CD4-positive, alpha-beta T cell (primary cell): ENCODE measurements at regions not wholly inside any gene's neighbourhood (a gene's known extent, or its start where the extent isn't known, plus 50 kb on each side); places are given as distances from the start of the nearest gene placed in this dataset.

ENCODE experiments used
- ATAC-seq: fragments of 200-7000 bp; cut with Tn5 transposase; one replicate; pipeline ENCODE4 v1.10.0; 2022; ENCODE audit warnings: mild to moderate bottlenecking; ENCODE audit not compliant: poor library complexity
- CTCF ChIA-PET: fragments of 350-600 bp; sonication (Branson Sonifier 250); formaldehyde crosslinking; loops from one replicate; lab custom pipeline; 2021; ENCODE audit warnings: antibody characterized with exemption, inconsistent platforms; lab: Charles Lee
- POLR2A ChIA-PET: fragments of 350-600 bp; sonication (Branson Sonifier 250); formaldehyde crosslinking; loops from one replicate; lab custom pipeline; 2021; ENCODE audit warnings: antibody characterized with exemption, inconsistent platforms; lab: Charles Lee
- DNase-seq, 14 experiments: peaks; one replicate each; pipeline ENCODE4 v3.0.0-alpha.2; 2013 to 2020; ENCODE audit warnings: mixed read lengths in 2 of 14
- H3K27ac ChIP-seq, 2 donors: one replicate each; pipeline versions ENCODE4 v1.5.1 to v1.7.0; 2013; ENCODE audit warnings: low read length in 2 of 2, low read depth in 1 of 2, mild to moderate bottlenecking in 1 of 2
- H3K27me3 ChIP-seq, 2 experiments: 1 replicate in 1 of 2; 2 replicates in 1 of 2; pipeline versions ENCODE4 v1.6.1 to v1.7.0; 2013; ENCODE audit warnings: low read length in 2 of 2, control low read depth in 1 of 2, mild to moderate bottlenecking in 1 of 2, moderate library complexity in 1 of 2; ENCODE audit not compliant: insufficient read depth in 2 of 2, control insufficient read depth in 1 of 2
- H3K36me3 ChIP-seq: one replicate; pipeline ENCODE4 v1.6.1; 2013; ENCODE audit warnings: low read length, control low read depth; ENCODE audit not compliant: insufficient read depth
- H3K4me1 ChIP-seq: one replicate; pipeline ENCODE4 v1.6.1; 2013; ENCODE audit warnings: low read length, control low read depth; ENCODE audit not compliant: insufficient read depth
- H3K4me3 ChIP-seq: one replicate; pipeline ENCODE4 v1.5.1; 2013; ENCODE audit warnings: mild to moderate bottlenecking, low read length, moderate library complexity
- H3K9me3 ChIP-seq, 2 experiments: 1 replicate in 1 of 2; 2 replicates in 1 of 2; pipeline versions ENCODE4 v1.6.1 to v1.7.0; 2013; ENCODE audit warnings: low read length in 2 of 2, mild to moderate bottlenecking in 2 of 2, control low read depth in 1 of 2, moderate library complexity in 1 of 2; ENCODE audit not compliant: control insufficient read depth in 1 of 2, insufficient read depth in 1 of 2
- H3K27ac Mint-ChIP-seq: one replicate; pipeline ENCODE4 v1.8.0; 2020; ENCODE audit warnings: mixed read lengths
- H3K27me3 Mint-ChIP-seq: one replicate; pipeline ENCODE4 v1.8.0; 2021; ENCODE audit warnings: mixed read lengths
- H3K36me3 Mint-ChIP-seq: one replicate; pipeline ENCODE4 v1.8.0; 2021; ENCODE audit warnings: low read depth, mixed read lengths
- H3K4me1 Mint-ChIP-seq: one replicate; pipeline ENCODE4 v1.8.0; 2021; ENCODE audit warnings: low read depth, mixed read lengths
- H3K4me3 Mint-ChIP-seq: one replicate; pipeline ENCODE4 v1.8.0; 2020; ENCODE audit warnings: mild to moderate bottlenecking, mixed read lengths
- H3K9me3 Mint-ChIP-seq: one replicate; pipeline ENCODE4 v1.8.0; 2020; ENCODE audit warnings: mixed read lengths
- intact Hi-C, 2 experiments: fragments of 100-400 bp; cut with DNase I in 1 of 2; cut with micrococcal nuclease in 1 of 2; formaldehyde crosslinking; loops; one replicate each; pipeline versions ENCODE4 v1.15.1 to v1.9.0; 2023 to 2025; cut with DNase I, micrococcal nuclease
- TF ChIP-seq, protein P1 (sequence below): fragments of 200-600 bp; IDR thresholded peaks from one replicate; pipeline ENCODE4 v1.8.0; 2022; ENCODE audit warnings: antibody characterized with exemption, mild to moderate bottlenecking

DNA sequence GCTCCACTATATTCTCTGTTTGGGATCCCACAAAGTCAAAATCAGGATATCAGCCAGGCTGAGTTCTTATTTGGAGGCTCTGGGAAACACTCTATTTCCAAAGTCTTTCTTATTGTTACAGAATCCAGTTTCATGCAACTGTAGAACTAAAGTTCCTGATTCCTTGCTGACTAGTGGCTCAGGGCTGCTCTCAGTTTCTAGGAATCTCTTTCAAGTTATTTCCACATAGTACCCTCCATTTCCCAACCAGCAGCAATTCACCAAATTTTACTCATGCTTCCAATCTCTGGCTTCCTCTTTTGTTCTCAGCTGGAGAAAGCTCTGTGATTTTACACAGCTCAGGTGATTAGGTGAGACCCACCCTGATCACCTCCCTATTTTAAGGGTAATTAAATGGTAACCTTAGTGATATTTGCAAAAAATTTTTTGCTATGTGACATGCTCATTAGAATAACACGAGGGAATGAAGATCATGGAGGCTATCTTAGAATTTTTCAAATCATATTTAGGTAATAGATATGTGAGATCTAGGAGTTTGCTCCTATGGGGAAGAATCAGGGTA is 794.9 kb upstream of the ARRDC3 start:
- intact Hi-C loops, result no loop called here
- Histone ChIP-seq H3K9me3 (peaks cover 0 to 3% of the 10 kb centered on the region in 2 experiments), H3K27ac (no peak overlapping the region), H3K4me1 (no peaks in the 10 kb centered on the region), H3K36me3 (no peaks in the 10 kb centered on the region), H3K27me3 (no peaks in the 10 kb centered on the region), H3K4me3 (no peak overlapping the region)
- H3K27ac Mint-ChIP-seq, result no peak overlapping the region
- no peak overlapping the region for H3K4me3 Mint-ChIP-seq
- ATAC-seq (no peak), DNase-seq (no peak)
- no peaks in the 10 kb centered on the region for H3K36me3 Mint-ChIP-seq
- ChIA-PET CTCF (no interaction called here), POLR2A (no interaction called here)
- TF ChIP-seq, protein P1, sequence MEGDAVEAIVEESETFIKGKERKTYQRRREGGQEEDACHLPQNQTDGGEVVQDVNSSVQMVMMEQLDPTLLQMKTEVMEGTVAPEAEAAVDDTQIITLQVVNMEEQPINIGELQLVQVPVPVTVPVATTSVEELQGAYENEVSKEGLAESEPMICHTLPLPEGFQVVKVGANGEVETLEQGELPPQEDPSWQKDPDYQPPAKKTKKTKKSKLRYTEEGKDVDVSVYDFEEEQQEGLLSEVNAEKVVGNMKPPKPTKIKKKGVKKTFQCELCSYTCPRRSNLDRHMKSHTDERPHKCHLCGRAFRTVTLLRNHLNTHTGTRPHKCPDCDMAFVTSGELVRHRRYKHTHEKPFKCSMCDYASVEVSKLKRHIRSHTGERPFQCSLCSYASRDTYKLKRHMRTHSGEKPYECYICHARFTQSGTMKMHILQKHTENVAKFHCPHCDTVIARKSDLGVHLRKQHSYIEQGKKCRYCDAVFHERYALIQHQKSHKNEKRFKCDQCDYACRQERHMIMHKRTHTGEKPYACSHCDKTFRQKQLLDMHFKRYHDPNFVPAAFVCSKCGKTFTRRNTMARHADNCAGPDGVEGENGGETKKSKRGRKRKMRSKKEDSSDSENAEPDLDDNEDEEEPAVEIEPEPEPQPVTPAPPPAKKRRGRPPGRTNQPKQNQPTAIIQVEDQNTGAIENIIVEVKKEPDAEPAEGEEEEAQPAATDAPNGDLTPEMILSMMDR, result no peak
- no peaks in the 10 kb centered on the region for H3K4me1 Mint-ChIP-seq
- H3K9me3 Mint-ChIP-seq, result peaks cover 2% of the 10 kb centered on the region
- no peaks in the 10 kb centered on the region for H3K27me3 Mint-ChIP-seq

DNA sequence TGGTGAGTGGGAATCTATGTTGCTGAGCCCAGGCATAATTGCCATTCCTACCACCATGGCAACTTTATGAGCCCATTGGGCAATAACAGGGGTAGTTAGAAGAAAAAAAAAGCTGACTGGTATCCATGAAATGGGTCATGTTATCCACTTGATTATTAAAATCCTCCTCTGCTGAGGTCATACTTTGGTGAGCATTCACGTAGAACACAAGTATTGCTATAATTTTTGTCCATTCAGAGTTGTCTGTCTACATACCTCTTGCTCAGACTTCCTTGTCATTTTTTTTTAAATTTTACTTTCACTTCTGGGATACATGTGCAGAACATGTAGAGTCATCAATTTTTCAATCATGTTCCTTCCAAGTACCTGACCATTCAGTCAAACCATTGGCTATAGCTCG is 780.8 kb upstream of the ARRDC3 start:
- Histone ChIP-seq H3K4me1 (no peaks in the 10 kb centered on the region), H3K27me3 (no peaks in the 10 kb centered on the region), H3K9me3 (no peaks in the 10 kb centered on the region), H3K27ac (no peak overlapping the region), H3K36me3 (no peaks in the 10 kb centered on the region), H3K4me3 (no peak overlapping the region)
- no peak for ATAC-seq
- CTCF ChIA-PET, result no interaction called here
- intact Hi-C loops, result no loop called here
- TF ChIP-seq, protein P1, result no peak
- Mint-ChIP-seq H3K9me3 (peaks cover 8% of the 10 kb centered on the region), H3K27me3 (no peaks in the 10 kb centered on the region), H3K27ac (no peak overlapping the region), H3K4me3 (no peak overlapping the region), H3K36me3 (no peaks in the 10 kb centered on the region), H3K4me1 (no peaks in the 10 kb centered on the region)
- no peak for DNase-seq
- POLR2A ChIA-PET, result no interaction called here

DNA sequence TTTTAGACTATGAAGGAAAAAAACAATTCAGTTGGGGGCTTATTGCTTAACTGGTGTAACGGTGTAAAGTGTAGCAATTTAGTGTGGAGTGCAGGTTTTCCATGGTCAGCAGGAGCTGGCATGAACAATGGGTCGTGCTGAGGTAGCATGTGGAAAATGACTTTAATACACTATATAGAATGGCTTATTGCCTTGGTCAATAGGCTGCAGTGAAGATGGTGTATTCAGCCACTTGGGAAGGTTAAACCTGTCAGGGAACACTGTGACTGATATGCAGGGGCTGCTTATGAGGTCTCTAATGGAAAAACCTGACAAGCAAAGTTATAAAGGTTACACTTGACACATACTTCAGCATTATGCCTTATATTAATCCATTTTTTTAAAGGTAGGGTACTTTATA is 764.7 kb upstream of the ARRDC3 start:
- no peaks in the 10 kb centered on the region for H3K4me1 ChIP-seq
- ATAC-seq (no peak), DNase-seq (no peak)
- H3K4me3 ChIP-seq, result no peak overlapping the region
- H3K27me3 ChIP-seq, result no peaks in the 10 kb centered on the region
- ChIA-PET POLR2A (no interaction called here), CTCF (no interaction called here)
- no peaks in the 10 kb centered on the region for H3K36me3 Mint-ChIP-seq
- H3K27me3 Mint-ChIP-seq, result no peaks in the 10 kb centered on the region
- no peak overlapping the region for H3K27ac Mint-ChIP-seq
- no peaks in the 10 kb centered on the region for H3K9me3 ChIP-seq
- TF ChIP-seq, protein P1, result no peak
- no peaks in the 10 kb centered on the region for H3K9me3 Mint-ChIP-seq
- H3K36me3 ChIP-seq, result no peaks in the 10 kb centered on the region
- no peak overlapping the region for H3K4me3 Mint-ChIP-seq
- intact Hi-C loops, result no loop called here
- no peak overlapping the region for H3K27ac ChIP-seq
- no peaks in the 10 kb centered on the region for H3K4me1 Mint-ChIP-seq
